WTC11 (cell line): ENCODE measurements at regions not wholly inside any gene's neighbourhood (a gene's known extent, or its start where the extent isn't known, plus 50 kb on each side); places are given as distances from the start of the nearest gene placed in this dataset.

ENCODE experiments used
- ATAC-seq: fragments of 200-7000 bp; cut with Tn5 transposase; 2 replicates; pipeline ENCODE4 v1.10.0; 2021; ENCODE audit warnings: mild to moderate bottlenecking, moderate library complexity
- CTCF ChIA-PET: fragments of 300-600 bp; sonication (Branson Sonifier 250); formaldehyde crosslinking; loops from one replicate; lab custom pipeline; 2021; ENCODE audit warnings: antibody characterized with exemption; lab: Charles Lee
- POLR2A ChIA-PET: fragments of 350-600 bp; sonication (Branson Sonifier 250); formaldehyde crosslinking; loops from one replicate; lab custom pipeline; 2021; ENCODE audit warnings: antibody characterized with exemption; lab: Charles Lee
- DNase-seq: peaks from one replicate; pipeline ENCODE4 v3.0.0; 2021; ENCODE audit warnings: low spot score
- H3K27ac Mint-ChIP-seq: 2 replicates; pipeline ENCODE4 v1.8.0; 2021; ENCODE audit warnings: mixed read lengths
- H3K27me3 Mint-ChIP-seq: 2 replicates; pipeline ENCODE4 v1.8.0; 2021; ENCODE audit warnings: low read depth, mild to moderate bottlenecking, moderate library complexity, mixed read lengths
- H3K36me3 Mint-ChIP-seq: 2 replicates; pipeline ENCODE4 v1.8.0; 2021; ENCODE audit warnings: mixed read lengths
- H3K4me1 Mint-ChIP-seq: 2 replicates; pipeline ENCODE4 v1.8.0; 2022; ENCODE audit warnings: mixed read lengths
- H3K4me3 Mint-ChIP-seq: 2 replicates; pipeline ENCODE4 v1.8.0; 2021; ENCODE audit warnings: mild to moderate bottlenecking, moderate library complexity, mixed read lengths
- H3K9me3 Mint-ChIP-seq: 2 replicates; pipeline ENCODE4 v1.8.0; 2021; ENCODE audit warnings: mixed read lengths
- ATF3 ChIP-seq: sonication (generic); formaldehyde crosslinking; conservative IDR thresholded peaks from 2 replicates; pipeline ENCODE4 v1.8.1; 2022; ENCODE audit warnings: mild to moderate bottlenecking, missing genetic modification reagents
- IRF2 ChIP-seq: sonication (generic); formaldehyde crosslinking; IDR thresholded peaks from 2 replicates; pipeline ENCODE4 v1.8.0; 2022; ENCODE audit warnings: low read depth, missing genetic modification reagents, borderline replicate concordance
- MXD4 ChIP-seq: fragments of 250-450 bp; sonication (Bioruptor Pico); IDR thresholded peaks from 2 replicates; pipeline ENCODE4 v1.8.0; 2021; ENCODE audit warnings: mild to moderate bottlenecking, moderate library complexity, borderline replicate concordance
- NR3C1 ChIP-seq: sonication (generic); formaldehyde crosslinking; conservative IDR thresholded peaks from 2 replicates; pipeline ENCODE4 v1.8.1; 2023; ENCODE audit warnings: low read depth, mild to moderate bottlenecking, missing genetic modification reagents
- OVOL2 ChIP-seq: fragments of 250-450 bp; sonication (Bioruptor Pico); IDR thresholded peaks from 2 replicates; pipeline ENCODE4 v1.9.0; 2021; ENCODE audit warnings: mild to moderate bottlenecking, borderline replicate concordance
- PRDM15 ChIP-seq: sonication (generic); formaldehyde crosslinking; IDR thresholded peaks from 2 replicates; pipeline ENCODE4 v1.8.0; 2022; ENCODE audit warnings: missing genetic modification reagents
- PREB ChIP-seq: sonication (generic); formaldehyde crosslinking; IDR thresholded peaks from 2 replicates; pipeline ENCODE4 v1.8.1; 2022; ENCODE audit warnings: mild to moderate bottlenecking, missing genetic modification reagents, moderate library complexity, borderline replicate concordance
- SOX15 ChIP-seq: fragments of 250-450 bp; sonication (Bioruptor Pico); IDR thresholded peaks from 2 replicates; pipeline ENCODE4 v1.9.0; 2021; ENCODE audit warnings: mild to moderate bottlenecking
- TP53 ChIP-seq: sonication (generic); formaldehyde crosslinking; IDR thresholded peaks from 2 replicates; pipeline ENCODE4 v1.8.1; 2023; ENCODE audit warnings: mild to moderate bottlenecking, missing genetic modification reagents
- USF1 ChIP-seq: sonication (generic); formaldehyde crosslinking; IDR thresholded peaks from 2 replicates; pipeline ENCODE4 v1.8.0; 2022; ENCODE audit warnings: mild to moderate bottlenecking, missing genetic modification reagents
- USF2 ChIP-seq: sonication (generic); formaldehyde crosslinking; IDR thresholded peaks from 2 replicates; pipeline ENCODE4 v1.8.1; 2023; ENCODE audit warnings: mild to moderate bottlenecking, missing genetic modification reagents, moderate library complexity
- ZBTB43 ChIP-seq: sonication (generic); formaldehyde crosslinking; IDR thresholded peaks from 2 replicates; pipeline ENCODE4 v1.8.1; 2023; ENCODE audit warnings: mild to moderate bottlenecking, missing genetic modification reagents
- ZNF232 ChIP-seq: sonication (generic); formaldehyde crosslinking; IDR thresholded peaks from 2 replicates; pipeline ENCODE4 v1.8.0; 2022; ENCODE audit warnings: mild to moderate bottlenecking, missing genetic modification reagents
- ZNF423 ChIP-seq: fragments of 250-450 bp; sonication (Bioruptor Pico); IDR thresholded peaks from 2 replicates; pipeline ENCODE4 v2.1.2; 2022; ENCODE audit warnings: mild to moderate bottlenecking, moderate library complexity
- ZNF425 ChIP-seq: fragments of 250-450 bp; sonication (Bioruptor Pico); conservative IDR thresholded peaks from 2 replicates; pipeline ENCODE4 v1.9.0; 2021; ENCODE audit warnings: mild to moderate bottlenecking
- ZNF671 ChIP-seq: fragments of 250-450 bp; sonication (Bioruptor Pico); IDR thresholded peaks from 2 replicates; pipeline ENCODE4 v1.8.0; 2021; ENCODE audit warnings: mild to moderate bottlenecking

- no peak for TF ChIP-seq ZNF671 (CRISPR knock-in tag)
- TF ChIP-seq, all 79 proteins: peak for 0
Measured at GRCh38 chr3:76063811-76064210, 278.5 kb upstream of the ZNF717 start (continued).

- H3K4me1 Mint-ChIP-seq = peaks cover 56% of the 10 kb centered on the region
- ChIA-PET POLR2A (no interaction called here), CTCF (no interaction called here)
- H3K27ac Mint-ChIP-seq = peak overlapping the region; percentile 91; the same call in 1 of the 2 replicates
- H3K36me3 Mint-ChIP-seq = peaks cover 39% of the 10 kb centered on the region
- H3K4me3 Mint-ChIP-seq = no peak overlapping the region
- ATAC-seq = no peak
- no peaks in the 10 kb centered on the region for H3K27me3 Mint-ChIP-seq
- DNase-seq = no peak
- TF ChIP-seq ZNF425 (CRISPR knock-in tag) (no peak), IRF2 (CRISPR knock-in tag) (no peak), USF2 (no peak), USF1 (no peak), ZNF232 (CRISPR knock-in tag) (no peak), PRDM15 (no peak)
- H3K9me3 Mint-ChIP-seq = peaks cover 35% of the 10 kb centered on the region
Measured at GRCh38 chr3:76065964-76066363, 280.6 kb upstream of the ZNF717 start.

GRCh38 chr3:76078101-76078500 is 292.8 kb upstream of the ZNF717 start:
- ChIA-PET CTCF (no interaction called here), POLR2A (no interaction called here)
- Mint-ChIP-seq H3K36me3 (peaks cover 3% of the 10 kb centered on the region; the same call in 1 of the 2 replicates), H3K9me3 (peaks cover 5% of the 10 kb centered on the region), H3K4me3 (no peak overlapping the region), H3K4me1 (peaks cover 30% of the 10 kb centered on the region), H3K27me3 (no peaks in the 10 kb centered on the region), H3K27ac (no peak overlapping the region)
- DNase-seq = no peak
- no peak for TF ChIP-seq NR3C1 (CRISPR knock-in tag)
- no peak for ATAC-seq

GRCh38 chr3:76083992-76084391 is 298.6 kb upstream of the ZNF717 start:
- Mint-ChIP-seq H3K36me3 (0 out of 2 replicates have a peak, but pooled peaks cover 3% of the 10 kb centered on the region), H3K27ac (no peak overlapping the region), H3K9me3 (peaks cover 10% of the 10 kb centered on the region; the same call in 1 of the 2 replicates), H3K4me3 (no peak overlapping the region), H3K27me3 (no peaks in the 10 kb centered on the region), H3K4me1 (peaks cover 28% of the 10 kb centered on the region)
- CTCF ChIA-PET = no interaction called here
- ATAC-seq (no peak), DNase-seq (no peak)
- POLR2A ChIA-PET = no interaction called here
- no peak for TF ChIP-seq PREB (CRISPR knock-in tag)
- no peak for TF ChIP-seq USF2
- TF ChIP-seq SOX15 (CRISPR knock-in tag) = no peak
- TF ChIP-seq ZBTB43 (CRISPR knock-in tag) = no peak
- no peak for TF ChIP-seq ATF3 (CRISPR knock-in tag)
- no peak for TF ChIP-seq OVOL2 (CRISPR knock-in tag)
- TF ChIP-seq TP53 (CRISPR knock-in tag) = no peak
- TF ChIP-seq MXD4 (CRISPR knock-in tag) = no peak
- no peak for TF ChIP-seq ZNF423
